ENCODE measurements at regions not wholly inside any gene's neighbourhood (a gene's known extent, or its start where the extent isn't known, plus 50 kb on each side); places are given as distances from the start of the nearest gene placed in this dataset.

- 70 to 72% (median 70%) methylated on average over 6 of the region's 6 CpGs for WGBS, 3 donors
- no peak overlapping the region for H3K27ac ChIP-seq
- H3K4me1 ChIP-seq: no peaks in the 10 kb centered on the region
- no peaks in the 10 kb centered on the region for H3K27me3 ChIP-seq (ENCODE audit: insufficient read depth in 3 of 3, low read length in 2 of 3)
- no peaks in the 10 kb centered on the region for H3K9me3 ChIP-seq
- intact Hi-C loops (cut with DNase I): loop anchor here in 1 of 2 donors (10.0 kb wide), 1 partner anchor 430 kb away; no protein-coding TSS in a partner anchor
- ATAC-seq (no peak), DNase-seq (no peak)
- H3K4me3 ChIP-seq: no peak overlapping the region
- no peaks in the 10 kb centered on the region for H3K36me3 ChIP-seq (ENCODE audit: insufficient read depth in 1 of 2, low read depth in 1 of 2)
- no peak for TF ChIP-seq CTCF (IDR thresholded peaks at IDR 0.05)
These were observed 143.5 kb downstream of the ANKRD60 start for GRCh38 chr20:58084966-58085365.

DNA sequence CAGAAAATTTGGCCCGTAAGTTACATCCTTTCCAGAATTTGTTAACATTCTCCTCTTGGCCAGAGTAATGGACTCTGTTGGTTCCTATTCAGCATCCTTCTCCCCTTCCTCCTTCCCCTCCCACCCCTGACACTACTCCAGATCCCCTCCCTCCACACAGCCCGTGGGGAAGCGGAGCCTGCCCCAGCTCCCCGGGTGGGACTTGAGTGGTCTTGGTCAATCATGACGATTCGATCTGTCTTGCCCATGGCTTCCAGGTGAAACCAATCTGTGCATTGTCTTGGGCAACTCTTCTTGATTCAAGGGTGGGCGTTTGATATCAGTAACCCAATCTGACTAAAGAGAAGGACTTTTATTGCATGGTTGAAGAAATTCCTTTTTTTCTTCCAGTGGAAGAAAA lies 143.9 kb downstream of the ANKRD60 start:
- Histone ChIP-seq H3K4me1 (no peaks in the 10 kb centered on the region), H3K27ac (no peak overlapping the region), H3K36me3 (ENCODE audit: insufficient read depth in 1 of 2, low read depth in 1 of 2) (no peaks in the 10 kb centered on the region), H3K27me3 (ENCODE audit: insufficient read depth in 3 of 3, low read length in 2 of 3) (no peaks in the 10 kb centered on the region), H3K4me3 (no peak overlapping the region), H3K9me3 (no peaks in the 10 kb centered on the region)
- no peak for DNase-seq
- ATAC-seq: no peak
- no peak for TF ChIP-seq CTCF (IDR thresholded peaks at IDR 0.05)
- intact Hi-C loops (cut with DNase I): loop anchor here in 1 of 2 donors (10.0 kb wide), 1 partner anchor 430 kb away; no protein-coding TSS in a partner anchor
- 88 to 97% (median 91%) methylated on average over 7 of the region's 7 CpGs for WGBS, 3 donors

- DNase-seq (no peak), ATAC-seq (no peak)
- Histone ChIP-seq H3K36me3 (ENCODE audit: insufficient read depth in 1 of 2, low read depth in 1 of 2) (no peaks in the 10 kb centered on the region), H3K4me1 (no peaks in the 10 kb centered on the region), H3K27ac (no peak overlapping the region), H3K4me3 (no peak overlapping the region), H3K27me3 (ENCODE audit: insufficient read depth in 3 of 3, low read length in 2 of 3) (no peaks in the 10 kb centered on the region), H3K9me3 (no peaks in the 10 kb centered on the region)
- TF ChIP-seq CTCF (IDR thresholded peaks at IDR 0.05): no peak
- intact Hi-C loops (cut with DNase I): loop anchor here in 1 of 2 donors (10.0 kb wide), 1 partner anchor 427 kb away; no protein-coding TSS in a partner anchor
- 16 to 33% (median 16%) methylated on average over 1 of the region's 1 CpG for WGBS, 3 donors
These were observed 146.6 kb downstream of the ANKRD60 start for GRCh38 chr20:58081846-58082245.

GRCh38 chr20:58078741-58079522 lies 149.5 kb downstream of the ANKRD60 start:
- H3K4me3 ChIP-seq: no peak overlapping the region
- no peak for TF ChIP-seq CTCF (IDR thresholded peaks at IDR 0.05)
- intact Hi-C loops (cut with DNase I): no loop called here
- 52 to 63% (median 58%) methylated on average over 7 of the region's 7 CpGs for WGBS, 3 donors
- no peaks in the 10 kb centered on the region for H3K36me3 ChIP-seq (ENCODE audit: insufficient read depth in 1 of 2, low read depth in 1 of 2)
- no peak for DNase-seq
- H3K27me3 ChIP-seq (ENCODE audit: insufficient read depth in 3 of 3, low read length in 2 of 3): peaks cover 0 to 3% (median 0%) of the 10 kb centered on the region in 3 donors
- H3K4me1 ChIP-seq: no peaks in the 10 kb centered on the region
- H3K9me3 ChIP-seq: no peaks in the 10 kb centered on the region
- H3K27ac ChIP-seq: no peak overlapping the region
- ATAC-seq: no peak

Measured in psoas muscle (tissue), 7 donors.